Urinary bladder (tissue), 3 donors: ENCODE measurements at regions not wholly inside any gene's neighbourhood (a gene's known extent, or its start where the extent isn't known, plus 50 kb on each side); places are given as distances from the start of the nearest gene placed in this dataset.

Experiments
- DNase-seq: peaks from one replicate; pipeline ENCODE4 v3.0.0-alpha.2; 2015; ENCODE audit errors: extremely low spot score
- H3K27ac ChIP-seq: one replicate; pipeline ENCODE4 v1.5.1; 2013; ENCODE audit warnings: low read depth, mild to moderate bottlenecking, moderate library complexity
- H3K36me3 ChIP-seq: one replicate; pipeline ENCODE4 v1.6.1; 2013; ENCODE audit warnings: mild to moderate bottlenecking, moderate library complexity; ENCODE audit not compliant: insufficient read depth
- H3K4me1 ChIP-seq: one replicate; pipeline ENCODE4 v1.6.1; 2013; ENCODE audit warnings: mild to moderate bottlenecking, moderate library complexity; ENCODE audit not compliant: insufficient read depth
- H3K4me3 ChIP-seq: one replicate; pipeline ENCODE4 v1.5.1; 2013; ENCODE audit warnings: low read depth, low read length
- WGBS: extraction: QIAGEN DNeasy Blood & Tissue Kit; methylation state at CpG from one replicate; pipeline ENCODE4 v1.1.7; 2013; 5-methylcytosine and 5-hydroxymethylcytosine counted together
- donor health status: healthy with polysubstance abuse.
- donor health status: healthy.

- H3K36me3 ChIP-seq, result no peaks in the 10 kb centered on the region
- 71% methylated on average over 4 of the region's 4 CpGs for WGBS
- no peaks in the 10 kb centered on the region for H3K4me1 ChIP-seq
- no peak overlapping the region for H3K4me3 ChIP-seq
- no peak for DNase-seq
- no peak overlapping the region for H3K27ac ChIP-seq
Observed at GRCh38 chr4:28391877-28392276, 1531.2 kb downstream of the STIM2 start.

GRCh38 chr4:28402751-28403150 lies 1542.1 kb downstream of the STIM2 start:
- no peak for DNase-seq
- Histone ChIP-seq H3K27ac (no peak overlapping the region), H3K4me3 (no peak overlapping the region), H3K36me3 (no peaks in the 10 kb centered on the region), H3K4me1 (no peaks in the 10 kb centered on the region)
- WGBS, result 92% methylated on average over 13 of the region's 13 CpGs

DNA sequence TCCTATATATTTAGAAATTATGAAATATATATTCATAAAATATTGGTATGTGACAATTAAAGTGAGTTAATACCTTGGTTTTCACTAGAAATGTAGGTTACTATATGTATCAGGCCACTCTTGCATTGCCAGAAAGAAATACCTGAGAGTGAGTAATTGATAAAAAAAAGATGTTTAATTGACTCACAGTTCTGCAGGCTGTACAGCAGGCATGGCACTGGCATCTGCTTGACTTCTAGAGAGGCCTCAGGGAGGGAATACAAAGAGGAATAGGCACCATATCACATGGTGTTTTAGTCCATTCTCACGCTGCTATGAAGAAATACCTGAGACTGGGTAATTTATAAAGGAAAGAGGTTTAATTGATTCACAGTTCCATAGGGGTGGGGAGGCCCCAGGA lies 1560.6 kb downstream of the STIM2 start:
- Histone ChIP-seq H3K27ac (no peak overlapping the region), H3K4me3 (no peak overlapping the region), H3K36me3 (no peaks in the 10 kb centered on the region), H3K4me1 (no peaks in the 10 kb centered on the region)
- 98% methylated on average over 1 of the region's 1 CpG for WGBS
- no peak for DNase-seq

DNA sequence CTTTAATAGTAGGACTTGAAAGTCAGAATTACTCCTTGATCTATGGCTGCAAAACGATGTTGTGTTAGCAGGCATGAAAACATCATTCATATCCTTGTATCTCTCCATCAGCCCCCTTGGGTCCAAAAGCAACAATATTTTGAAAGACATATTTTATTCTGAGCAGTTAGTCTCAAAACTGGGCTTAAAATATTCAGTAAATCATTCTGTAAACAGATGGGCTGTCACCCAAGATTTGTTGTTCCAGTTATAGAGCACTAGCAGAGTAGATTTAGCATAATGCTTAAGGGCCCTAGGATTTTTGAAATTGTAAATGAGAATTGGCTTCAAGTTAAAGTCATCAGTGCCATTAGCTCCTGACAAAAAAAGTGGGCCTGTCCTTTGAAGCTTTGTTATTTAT lies 1565.6 kb downstream of the STIM2 start:
- Histone ChIP-seq H3K4me1 (no peaks in the 10 kb centered on the region), H3K4me3 (no peak overlapping the region), H3K36me3 (no peaks in the 10 kb centered on the region), H3K27ac (no peak overlapping the region)
- DNase-seq, result no peak
- 66% methylated on average over 1 of the region's 1 CpG for WGBS

GRCh38 chr4:28427306-28428085 lies 1566.9 kb downstream of the STIM2 start:
- no peaks in the 10 kb centered on the region for H3K36me3 ChIP-seq
- H3K4me3 ChIP-seq, result no peak overlapping the region
- no peak overlapping the region for H3K27ac ChIP-seq
- 75% methylated on average over 4 of the region's 4 CpGs for WGBS
- no peak for DNase-seq
- no peaks in the 10 kb centered on the region for H3K4me1 ChIP-seq

DNA sequence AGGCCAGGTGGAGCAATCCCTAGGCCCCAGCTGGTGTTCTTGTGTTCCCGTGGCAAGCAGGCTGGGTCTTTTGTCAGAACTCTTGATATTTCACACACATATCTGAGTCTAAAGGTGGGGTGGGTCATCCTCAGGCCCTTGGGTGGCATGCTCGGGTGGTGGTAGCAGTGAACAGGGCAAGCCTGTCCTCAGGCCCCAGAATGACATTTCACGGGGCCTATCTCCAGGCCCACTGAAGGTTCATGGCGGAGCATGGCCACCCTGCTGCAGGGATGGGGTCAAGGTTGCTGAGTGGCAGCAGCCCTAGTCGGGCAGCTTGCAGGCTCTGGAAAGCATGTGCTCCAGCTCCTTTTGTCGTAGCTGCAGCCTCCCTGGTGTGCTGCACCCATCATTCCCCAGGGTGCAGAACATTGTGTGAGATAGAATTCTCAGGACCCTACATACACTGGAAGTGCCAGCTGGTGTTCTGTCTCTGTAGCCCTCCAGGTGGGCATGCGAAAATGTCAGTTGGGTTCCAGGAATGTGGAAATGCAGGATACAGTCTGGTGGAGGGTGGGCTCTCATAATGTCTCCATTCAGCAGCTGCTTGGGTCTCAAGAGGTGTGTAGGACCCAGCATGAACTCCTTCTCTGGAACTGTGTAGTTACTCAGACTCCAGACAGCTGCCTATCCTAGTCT lies 1571.8 kb downstream of the STIM2 start:
- no peaks in the 10 kb centered on the region for H3K36me3 ChIP-seq
- H3K4me3 ChIP-seq, result no peak overlapping the region
- no peak for DNase-seq
- H3K27ac ChIP-seq, result no peak overlapping the region
- no peaks in the 10 kb centered on the region for H3K4me1 ChIP-seq
- 95% methylated on average over 7 of the region's 7 CpGs for WGBS

- H3K27ac ChIP-seq, result no peak overlapping the region
- no peak for DNase-seq
- no peaks in the 10 kb centered on the region for H3K4me1 ChIP-seq
- 23% methylated on average over 2 of the region's 2 CpGs for WGBS
- H3K4me3 ChIP-seq, result no peak overlapping the region
- no peaks in the 10 kb centered on the region for H3K36me3 ChIP-seq
Observed at GRCh38 chr4:28435314-28435713, 1574.7 kb downstream of the STIM2 start.

- Histone ChIP-seq H3K4me1 (no peaks in the 10 kb centered on the region), H3K4me3 (no peak overlapping the region), H3K36me3 (no peaks in the 10 kb centered on the region), H3K27ac (no peak overlapping the region)
- WGBS, result 85% methylated on average over 10 of the region's 10 CpGs
- DNase-seq, result no peak
Observed at GRCh38 chr4:28436191-28437080, 1575.8 kb downstream of the STIM2 start.

GRCh38 chr4:28443371-28443770 lies 1582.7 kb downstream of the STIM2 start:
- H3K36me3 ChIP-seq, result no peaks in the 10 kb centered on the region
- no peak overlapping the region for H3K27ac ChIP-seq
- WGBS, result 96% methylated on average over 3 of the region's 3 CpGs
- no peak overlapping the region for H3K4me3 ChIP-seq
- DNase-seq, result no peak
- no peaks in the 10 kb centered on the region for H3K4me1 ChIP-seq

DNA sequence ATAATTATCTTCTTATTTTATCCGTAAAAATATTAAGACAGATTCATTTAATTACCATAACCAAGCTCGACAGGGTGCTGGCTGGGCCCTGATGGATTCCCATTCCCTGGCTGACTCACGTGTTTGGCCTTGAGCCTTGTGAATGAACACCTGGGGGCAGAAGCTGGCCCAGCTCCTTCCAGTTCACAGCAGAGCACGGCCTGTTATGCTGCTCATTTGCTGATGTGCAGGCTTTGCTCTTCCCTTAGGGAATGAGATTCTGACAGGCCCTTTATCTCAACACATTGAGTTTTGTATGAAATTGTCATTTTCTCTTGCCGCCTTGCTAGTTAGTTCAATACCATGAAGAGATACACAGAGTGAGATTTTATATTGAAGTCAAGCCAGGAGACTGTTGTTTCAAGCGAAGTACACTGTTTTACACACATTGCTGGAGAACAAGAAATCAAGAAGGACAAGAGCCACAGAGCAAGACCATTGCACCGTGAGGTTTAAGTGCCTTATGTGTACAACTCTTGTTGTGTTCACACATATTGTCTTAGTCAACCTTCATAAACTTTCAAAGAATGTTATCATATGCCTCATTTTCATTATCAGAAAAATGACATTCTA lies 1583.3 kb downstream of the STIM2 start:
- H3K4me3 ChIP-seq, result no peak overlapping the region
- H3K27ac ChIP-seq, result no peak overlapping the region
- 84% methylated on average over 7 of the region's 7 CpGs for WGBS
- no peaks in the 10 kb centered on the region for H3K4me1 ChIP-seq
- no peak for DNase-seq
- no peaks in the 10 kb centered on the region for H3K36me3 ChIP-seq

DNA sequence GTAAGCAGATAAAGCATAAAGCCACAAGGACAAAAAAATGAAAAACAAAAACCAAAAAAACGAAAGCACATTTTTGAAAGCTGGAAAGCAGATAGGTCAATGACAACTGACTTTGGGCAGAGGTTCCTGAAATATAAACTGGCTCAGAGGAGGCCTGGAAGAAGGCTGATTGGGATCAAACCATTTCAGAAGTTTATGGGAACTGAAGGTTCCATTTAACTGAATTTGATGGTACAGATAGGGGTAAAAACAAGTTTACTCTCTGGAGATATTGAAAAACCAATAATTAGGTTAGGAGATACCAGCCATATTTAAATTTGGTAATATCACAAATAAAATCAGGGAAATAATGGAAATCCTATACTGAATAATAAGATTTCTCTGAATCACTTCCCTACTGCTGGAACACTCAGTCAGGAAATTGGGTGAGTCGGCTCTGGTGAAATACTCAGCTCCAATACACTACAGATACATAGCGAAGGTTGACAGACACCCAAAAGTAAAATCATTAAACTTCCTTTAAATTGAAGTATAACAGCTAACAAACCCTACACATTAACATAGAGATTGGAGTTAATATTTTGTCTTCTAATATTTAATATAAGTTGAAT lies 1584.3 kb downstream of the STIM2 start:
- DNase-seq, result no peak
- H3K36me3 ChIP-seq, result no peaks in the 10 kb centered on the region
- no peak overlapping the region for H3K4me3 ChIP-seq
- H3K4me1 ChIP-seq, result no peaks in the 10 kb centered on the region
- H3K27ac ChIP-seq, result no peak overlapping the region
- 90% methylated on average over 3 of the region's 3 CpGs for WGBS

DNA sequence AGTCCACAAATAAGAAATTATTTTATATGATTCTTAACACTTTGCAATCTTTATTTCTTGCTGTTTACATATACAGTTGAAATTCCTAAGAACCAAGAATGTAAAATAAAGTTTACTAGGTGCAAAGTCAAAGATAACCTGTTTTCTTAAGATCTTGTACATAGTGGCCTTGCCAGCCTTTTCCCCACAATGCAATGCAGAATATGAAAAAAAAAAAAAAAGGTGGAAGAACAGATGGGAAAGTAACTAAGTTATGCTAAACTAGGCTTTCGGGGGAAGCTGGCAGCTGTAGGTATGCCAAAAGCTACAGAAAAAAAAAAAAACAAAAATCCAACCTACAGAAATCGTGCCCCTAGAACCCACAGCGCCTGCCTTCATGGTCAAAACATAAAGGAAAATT lies 1588.4 kb downstream of the STIM2 start:
- no peak overlapping the region for H3K4me3 ChIP-seq
- no peaks in the 10 kb centered on the region for H3K36me3 ChIP-seq
- no peak for DNase-seq
- H3K4me1 ChIP-seq, result no peaks in the 10 kb centered on the region
- no peak overlapping the region for H3K27ac ChIP-seq
- 84% methylated on average over 3 of the region's 3 CpGs for WGBS

DNA sequence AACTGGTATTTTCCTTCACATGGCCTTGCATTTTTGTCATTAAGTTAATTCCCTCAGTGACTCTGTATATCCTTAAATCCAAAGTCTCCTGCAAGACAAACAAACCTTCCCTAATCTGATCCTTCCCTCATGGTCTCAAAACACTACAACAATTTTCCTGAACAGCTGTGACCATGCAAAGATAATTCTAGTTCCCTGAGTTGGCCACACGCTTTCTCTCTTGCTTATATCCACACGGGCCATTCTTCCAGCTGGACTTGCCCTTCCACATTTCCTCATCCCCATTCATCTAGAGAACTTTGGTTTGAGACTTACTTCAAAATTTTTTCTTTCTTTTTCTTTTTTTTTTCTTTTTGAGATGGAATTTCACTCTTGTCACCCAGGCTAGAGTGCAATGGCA lies 1590.7 kb downstream of the STIM2 start:
- H3K27ac ChIP-seq, result no peak overlapping the region
- no peaks in the 10 kb centered on the region for H3K4me1 ChIP-seq
- 68% methylated on average over 2 of the region's 2 CpGs for WGBS
- no peak overlapping the region for H3K4me3 ChIP-seq
- no peaks in the 10 kb centered on the region for H3K36me3 ChIP-seq
- DNase-seq, result no peak
